AG08395 (cell line): ENCODE measurements at regions not wholly inside any gene's neighbourhood (a gene's known extent, or its start where the extent isn't known, plus 50 kb on each side); places are given as distances from the start of the nearest gene placed in this dataset.

Source experiments
- DNase-seq: peaks from one replicate; pipeline ENCODE4 v3.0.0; 2012; ENCODE audit warnings: mixed read lengths, low spot score

- no peak for DNase-seq
Observed at GRCh38 chr3:72698154-72698917, 149.9 kb downstream of the SHQ1 start.

GRCh38 chr3:72697717-72698116 is 150.5 kb downstream of the SHQ1 start:
- no peak for DNase-seq

- no peak for DNase-seq
Observed at GRCh38 chr3:72696815-72697214, 151.4 kb downstream of the SHQ1 start.

GRCh38 chr3:72694398-72694797 is 153.8 kb downstream of the SHQ1 start:
- DNase-seq: peak; percentile 41

GRCh38 chr3:72692990-72693389 is 155.3 kb downstream of the SHQ1 start:
- DNase-seq: no peak

GRCh38 chr3:72690629-72691028 is 157.6 kb downstream of the SHQ1 start:
- DNase-seq: no peak

- no peak for DNase-seq
Observed at GRCh38 chr3:72682936-72683452, 165.3 kb downstream of the SHQ1 start.

GRCh38 chr3:72681598-72681997 is 166.6 kb downstream of the SHQ1 start:
- DNase-seq: no peak

- no peak for DNase-seq
Observed at GRCh38 chr3:72680766-72681165, 167.5 kb downstream of the SHQ1 start.

- peak; percentile 72 for DNase-seq
Observed at GRCh38 chr3:72679540-72680198, 168.6 kb downstream of the SHQ1 start.

GRCh38 chr3:72678867-72679266 is 169.4 kb downstream of the SHQ1 start:
- no peak for DNase-seq

GRCh38 chr3:72678380-72678779 is 169.9 kb downstream of the SHQ1 start:
- DNase-seq: no peak

GRCh38 chr3:72675243-72675642 is 173.0 kb downstream of the SHQ1 start:
- DNase-seq: no peak

- no peak for DNase-seq
Observed at GRCh38 chr3:72673011-72673771, 175.1 kb downstream of the SHQ1 start.

- no peak for DNase-seq
Observed at GRCh38 chr3:72669224-72669623, 179.0 kb downstream of the SHQ1 start.

- no peak for DNase-seq
Observed at GRCh38 chr3:72666447-72666755, 181.8 kb downstream of the SHQ1 start.

GRCh38 chr3:72665701-72666446 is 182.4 kb downstream of the SHQ1 start:
- DNase-seq: no peak

GRCh38 chr3:72665103-72665502 is 183.1 kb downstream of the SHQ1 start:
- DNase-seq: no peak

- DNase-seq: no peak
Observed at GRCh38 chr3:72664184-72664975, 183.9 kb downstream of the SHQ1 start.

GRCh38 chr3:72663429-72663828 is 184.8 kb downstream of the SHQ1 start:
- DNase-seq: peak; percentile 57

- DNase-seq: peak; percentile 94
Observed at GRCh38 chr3:72661115-72661457, 187.2 kb downstream of the SHQ1 start.
